ENCODE measurements at regions not wholly inside any gene's neighbourhood (a gene's known extent, or its start where the extent isn't known, plus 50 kb on each side); places are given as distances from the start of the nearest gene placed in this dataset.

- TF ChIP-seq, protein P1, sequence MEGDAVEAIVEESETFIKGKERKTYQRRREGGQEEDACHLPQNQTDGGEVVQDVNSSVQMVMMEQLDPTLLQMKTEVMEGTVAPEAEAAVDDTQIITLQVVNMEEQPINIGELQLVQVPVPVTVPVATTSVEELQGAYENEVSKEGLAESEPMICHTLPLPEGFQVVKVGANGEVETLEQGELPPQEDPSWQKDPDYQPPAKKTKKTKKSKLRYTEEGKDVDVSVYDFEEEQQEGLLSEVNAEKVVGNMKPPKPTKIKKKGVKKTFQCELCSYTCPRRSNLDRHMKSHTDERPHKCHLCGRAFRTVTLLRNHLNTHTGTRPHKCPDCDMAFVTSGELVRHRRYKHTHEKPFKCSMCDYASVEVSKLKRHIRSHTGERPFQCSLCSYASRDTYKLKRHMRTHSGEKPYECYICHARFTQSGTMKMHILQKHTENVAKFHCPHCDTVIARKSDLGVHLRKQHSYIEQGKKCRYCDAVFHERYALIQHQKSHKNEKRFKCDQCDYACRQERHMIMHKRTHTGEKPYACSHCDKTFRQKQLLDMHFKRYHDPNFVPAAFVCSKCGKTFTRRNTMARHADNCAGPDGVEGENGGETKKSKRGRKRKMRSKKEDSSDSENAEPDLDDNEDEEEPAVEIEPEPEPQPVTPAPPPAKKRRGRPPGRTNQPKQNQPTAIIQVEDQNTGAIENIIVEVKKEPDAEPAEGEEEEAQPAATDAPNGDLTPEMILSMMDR (IDR thresholded peaks at IDR 0.05) = no peak
- no peak for TF ChIP-seq POLR2AphosphoS5 (IDR thresholded peaks at IDR 0.05)
- no peak for TF ChIP-seq POLR2A (IDR thresholded peaks at IDR 0.05)
These were observed 64.2 kb upstream of the GNAI1 start for GRCh38 chr7:80070391-80070790.

Measured in prostate gland (tissue), 2 donors.